ENCODE measurements at regions not wholly inside any gene's neighbourhood (a gene's known extent, or its start where the extent isn't known, plus 50 kb on each side); places are given as distances from the start of the nearest gene placed in this dataset.

DNA sequence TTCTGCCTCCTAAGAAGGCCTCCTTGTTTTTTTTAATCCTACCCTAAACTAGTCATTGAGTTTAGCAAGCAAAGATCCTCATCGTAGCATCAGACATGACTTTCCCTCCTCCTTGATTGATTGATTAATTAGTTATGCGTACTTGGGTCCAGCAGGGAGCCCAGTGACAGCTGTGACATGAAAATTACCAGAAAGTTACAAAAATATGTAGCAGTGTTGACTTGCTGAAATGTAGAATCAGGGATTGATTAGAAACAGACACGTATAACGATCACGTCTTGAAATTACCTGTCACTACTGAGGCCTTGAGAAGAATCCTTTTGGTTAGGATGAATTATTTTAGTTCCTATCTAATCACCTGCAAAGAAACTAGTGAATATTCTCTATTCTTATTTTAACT is 167.4 kb upstream of the MPPED2 start:
- TF ChIP-seq, protein P1, sequence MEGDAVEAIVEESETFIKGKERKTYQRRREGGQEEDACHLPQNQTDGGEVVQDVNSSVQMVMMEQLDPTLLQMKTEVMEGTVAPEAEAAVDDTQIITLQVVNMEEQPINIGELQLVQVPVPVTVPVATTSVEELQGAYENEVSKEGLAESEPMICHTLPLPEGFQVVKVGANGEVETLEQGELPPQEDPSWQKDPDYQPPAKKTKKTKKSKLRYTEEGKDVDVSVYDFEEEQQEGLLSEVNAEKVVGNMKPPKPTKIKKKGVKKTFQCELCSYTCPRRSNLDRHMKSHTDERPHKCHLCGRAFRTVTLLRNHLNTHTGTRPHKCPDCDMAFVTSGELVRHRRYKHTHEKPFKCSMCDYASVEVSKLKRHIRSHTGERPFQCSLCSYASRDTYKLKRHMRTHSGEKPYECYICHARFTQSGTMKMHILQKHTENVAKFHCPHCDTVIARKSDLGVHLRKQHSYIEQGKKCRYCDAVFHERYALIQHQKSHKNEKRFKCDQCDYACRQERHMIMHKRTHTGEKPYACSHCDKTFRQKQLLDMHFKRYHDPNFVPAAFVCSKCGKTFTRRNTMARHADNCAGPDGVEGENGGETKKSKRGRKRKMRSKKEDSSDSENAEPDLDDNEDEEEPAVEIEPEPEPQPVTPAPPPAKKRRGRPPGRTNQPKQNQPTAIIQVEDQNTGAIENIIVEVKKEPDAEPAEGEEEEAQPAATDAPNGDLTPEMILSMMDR (IDR thresholded peaks at IDR 0.05) = no peak
- no peak for TF ChIP-seq POLR2A (IDR thresholded peaks at IDR 0.05)
